GM12878 (cell line): ENCODE measurements at regions not wholly inside any gene's neighbourhood (a gene's known extent, or its start where the extent isn't known, plus 50 kb on each side); places are given as distances from the start of the nearest gene placed in this dataset.

Experiments used
- BHLHE40 ChIP-seq, 2 experiments: fragments of 450-650 bp in 1 of 2; IDR thresholded peaks; 2 replicates each; pipeline ENCODE4 v1.6.1; 2011 to 2017; ENCODE audit warnings: low read depth in 2 of 2, borderline replicate concordance in 1 of 2, improper control_type of control experiment in 1 of 2, low read length in 1 of 2, mild to moderate bottlenecking in 1 of 2
- CBX5 ChIP-seq: sonication (generic); IDR thresholded peaks from 2 replicates; pipeline ENCODE4 v1.6.1; 2016; ENCODE audit warnings: low read depth, moderate library complexity, mild to moderate bottlenecking, inconsistent platforms
- CEBPZ ChIP-seq: fragments of 150-350 bp; IDR thresholded peaks from 2 replicates; pipeline ENCODE4 v1.6.1; 2016; ENCODE audit warnings: low read depth, low read length
- EZH2 ChIP-seq: IDR thresholded peaks from 2 replicates; pipeline ENCODE4 v1.6.1; 2012; ENCODE audit warnings: low read depth, mild to moderate bottlenecking, control low read depth, inconsistent platforms, low read length, borderline replicate concordance; ENCODE audit not compliant: control insufficient read depth
- JUND ChIP-seq: IDR thresholded peaks from 2 replicates; pipeline ENCODE4 v1.6.1; 2012; ENCODE audit warnings: low read depth, mild to moderate bottlenecking, low read length, improper control_type of control experiment, moderate library complexity
- MYC ChIP-seq: IDR thresholded peaks from 2 replicates; pipeline ENCODE4 v1.6.1; 2011; ENCODE audit warnings: mild to moderate bottlenecking, low read length, moderate library complexity, inconsistent platforms; ENCODE audit not compliant: insufficient read depth, insufficient replicate concordance, insufficient read length, severe bottlenecking
- NFIC ChIP-seq: IDR thresholded peaks from 2 replicates; pipeline ENCODE4 v1.6.1; 2012; ENCODE audit warnings: low read depth, mild to moderate bottlenecking, inconsistent platforms, low read length, moderate library complexity
- TF ChIP-seq, protein P1 (sequence below): IDR thresholded peaks from 2 replicates; pipeline ENCODE4 v1.6.1; 2011; ENCODE audit warnings: low read depth, mild to moderate bottlenecking, low read length, moderate library complexity, borderline replicate concordance; ENCODE audit errors: extremely low read depth

GRCh38 chr13:78198821-78199220 lies 280.2 kb upstream of the EDNRB start:
- no peak for TF ChIP-seq EZH2
- no peak for TF ChIP-seq CEBPZ
- no peak for TF ChIP-seq NFIC
- TF ChIP-seq BHLHE40 (IDR thresholded peaks at IDR 0.05; ENCODE audit: borderline replicate concordance in 1 of 2, low read depth in 2 of 2, low read length in 1 of 2) = 0 out of 4 replicates have a peak, but pooled peaks of 1 of the 2 experiments have one; percentile 21
- TF ChIP-seq CBX5 = no peak
- TF ChIP-seq, protein P1, sequence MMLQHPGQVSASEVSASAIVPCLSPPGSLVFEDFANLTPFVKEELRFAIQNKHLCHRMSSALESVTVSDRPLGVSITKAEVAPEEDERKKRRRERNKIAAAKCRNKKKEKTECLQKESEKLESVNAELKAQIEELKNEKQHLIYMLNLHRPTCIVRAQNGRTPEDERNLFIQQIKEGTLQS = no peak
- no peak for TF ChIP-seq JUND
- no peak for TF ChIP-seq MYC
